NCI-H146 treated with DMSO at 0.1 percent for 48 hours (cell line): ENCODE measurements at regions not wholly inside any gene's neighbourhood (a gene's known extent, or its start where the extent isn't known, plus 50 kb on each side); places are given as distances from the start of the nearest gene placed in this dataset.
"Not testable (repeated sequence)": the region's sequence is repeated elsewhere in the genome, so short reads cannot be mapped to it uniquely, and the experiment has no call there.

Source experiments
- DNase-seq: peaks from one replicate; lab custom pipeline; 2025; ENCODE audit not compliant: unreplicated experiment; lab: John Stamatoyannopoulos, UW

- no peak for DNase-seq
Observed at GRCh38 chr11:69948256-69949141, 129.3 kb upstream of the FGF3 start.

- DNase-seq, result no peak
Observed at GRCh38 chr11:69949327-69949726, 128.8 kb upstream of the ANO1 start.

- no peak for DNase-seq
Observed at GRCh38 chr11:69950120-69950519, 128.0 kb upstream of the ANO1 start.

GRCh38 chr11:69950621-69951020 lies 127.5 kb upstream of the ANO1 start:
- DNase-seq, result no peak

- no peak for DNase-seq
Observed at GRCh38 chr11:69951821-69952220, 126.3 kb upstream of the ANO1 start.

GRCh38 chr11:69952229-69952975 lies 125.7 kb upstream of the ANO1 start:
- not testable (repeated sequence) for DNase-seq

- no peak for DNase-seq
Observed at GRCh38 chr11:69953356-69953755, 124.8 kb upstream of the ANO1 start.

GRCh38 chr11:69954756-69955155 lies 123.4 kb upstream of the ANO1 start:
- no peak for DNase-seq

GRCh38 chr11:69956669-69957190 lies 121.4 kb upstream of the ANO1 start:
- DNase-seq, result no peak

GRCh38 chr11:69957849-69958248 lies 120.3 kb upstream of the ANO1 start:
- no peak for DNase-seq

GRCh38 chr11:69958308-69958707 lies 119.8 kb upstream of the ANO1 start:
- DNase-seq, result no peak

GRCh38 chr11:69959461-69959860 lies 118.7 kb upstream of the ANO1 start:
- no peak for DNase-seq

GRCh38 chr11:69961738-69962137 lies 116.4 kb upstream of the ANO1 start:
- DNase-seq, result no peak

GRCh38 chr11:69962152-69962551 lies 116.0 kb upstream of the ANO1 start:
- no peak for DNase-seq

GRCh38 chr11:69963533-69964246 lies 114.4 kb upstream of the ANO1 start:
- no peak for DNase-seq

- DNase-seq, result no peak
Observed at GRCh38 chr11:69964247-69964643, 113.9 kb upstream of the ANO1 start.

GRCh38 chr11:69965821-69966582 lies 112.1 kb upstream of the ANO1 start:
- no peak for DNase-seq

GRCh38 chr11:69966583-69966835 lies 111.6 kb upstream of the ANO1 start:
- DNase-seq, result no peak

GRCh38 chr11:69966910-69967483 lies 111.1 kb upstream of the ANO1 start:
- DNase-seq, result no peak

- DNase-seq, result no peak
Observed at GRCh38 chr11:69967484-69967883, 110.6 kb upstream of the ANO1 start.
